HG03442 (cell line): ENCODE measurements at regions not wholly inside any gene's neighbourhood (a gene's known extent, or its start where the extent isn't known, plus 50 kb on each side); places are given as distances from the start of the nearest gene placed in this dataset.

Source experiments
- ATAC-seq: cut with Tn5 transposase; IDR thresholded peaks from one replicate; pipeline ENCODE4 v1.9.1; 2021; ENCODE audit warnings: mild to moderate bottlenecking, moderate library complexity; ENCODE audit not compliant: unreplicated experiment

DNA sequence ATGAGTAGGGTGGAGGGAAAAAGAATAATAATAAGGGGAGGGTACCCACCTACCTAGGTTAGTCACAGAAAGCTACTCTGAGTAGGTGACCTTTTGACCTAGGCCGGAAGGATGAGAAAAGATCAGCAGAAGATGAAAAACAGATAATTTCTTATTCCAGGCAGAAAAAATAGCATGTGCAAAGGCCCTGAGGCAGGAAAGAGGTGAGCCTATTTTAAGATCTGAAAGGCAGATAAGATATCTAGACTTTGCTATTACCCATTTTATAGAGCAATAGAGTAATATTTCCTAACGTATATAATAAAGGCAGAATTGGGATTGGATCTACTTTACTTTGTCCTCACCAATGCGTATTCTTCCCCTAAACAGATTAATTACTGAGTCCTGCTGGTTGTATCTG is 393.9 kb upstream of the MPDZ start:
- no peak for ATAC-seq

DNA sequence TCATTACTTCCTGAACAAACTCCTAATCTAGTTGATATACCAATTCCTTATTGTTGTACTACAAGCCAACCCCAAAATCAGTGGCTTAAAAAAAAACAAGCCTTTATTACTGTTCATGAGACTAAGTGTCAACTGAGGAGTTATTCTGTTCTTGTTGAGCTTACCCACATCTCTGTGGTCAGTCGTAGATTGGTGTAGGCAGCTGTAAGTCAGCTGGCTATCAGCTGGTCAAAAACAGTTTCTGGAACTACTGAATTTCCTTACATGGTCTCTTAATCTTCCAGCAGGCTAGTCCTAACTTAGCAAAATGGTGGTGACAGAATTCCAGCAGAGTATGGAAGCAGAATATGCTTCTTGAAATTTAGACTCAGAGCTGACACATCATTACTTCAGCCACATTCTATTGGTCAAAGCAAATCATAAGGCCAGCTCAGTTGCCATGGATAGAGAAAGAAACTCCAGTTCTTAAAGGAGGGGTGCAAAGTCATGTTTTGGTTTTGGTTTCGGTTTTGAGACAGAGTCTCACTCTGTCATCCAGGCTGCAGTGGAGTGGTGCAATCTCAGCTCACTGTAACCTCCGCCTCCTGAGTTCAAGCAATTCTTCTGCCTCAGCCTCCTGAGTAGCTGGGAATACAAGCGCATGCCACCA is 386.1 kb upstream of the MPDZ start:
- no peak for ATAC-seq

DNA sequence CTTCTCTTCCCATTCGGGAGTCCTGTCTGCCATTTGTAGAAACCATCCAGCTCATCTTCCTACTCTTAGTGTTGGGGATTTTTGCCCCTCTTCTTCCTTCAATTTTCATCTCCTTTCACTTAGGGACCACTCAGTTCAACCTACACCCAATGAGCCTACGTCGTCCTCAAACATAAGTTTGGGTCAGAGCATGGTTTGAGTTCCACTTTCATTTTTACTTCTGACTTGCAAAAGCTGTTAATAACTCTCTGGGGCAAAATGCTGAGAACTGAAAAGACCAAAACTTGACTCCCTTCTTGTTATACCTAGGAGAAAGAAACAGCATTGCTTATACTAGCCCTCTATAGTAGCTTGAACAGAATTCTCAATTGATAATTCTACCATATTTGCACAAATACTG is 381.5 kb upstream of the MPDZ start:
- peak; percentile 50 for ATAC-seq

DNA sequence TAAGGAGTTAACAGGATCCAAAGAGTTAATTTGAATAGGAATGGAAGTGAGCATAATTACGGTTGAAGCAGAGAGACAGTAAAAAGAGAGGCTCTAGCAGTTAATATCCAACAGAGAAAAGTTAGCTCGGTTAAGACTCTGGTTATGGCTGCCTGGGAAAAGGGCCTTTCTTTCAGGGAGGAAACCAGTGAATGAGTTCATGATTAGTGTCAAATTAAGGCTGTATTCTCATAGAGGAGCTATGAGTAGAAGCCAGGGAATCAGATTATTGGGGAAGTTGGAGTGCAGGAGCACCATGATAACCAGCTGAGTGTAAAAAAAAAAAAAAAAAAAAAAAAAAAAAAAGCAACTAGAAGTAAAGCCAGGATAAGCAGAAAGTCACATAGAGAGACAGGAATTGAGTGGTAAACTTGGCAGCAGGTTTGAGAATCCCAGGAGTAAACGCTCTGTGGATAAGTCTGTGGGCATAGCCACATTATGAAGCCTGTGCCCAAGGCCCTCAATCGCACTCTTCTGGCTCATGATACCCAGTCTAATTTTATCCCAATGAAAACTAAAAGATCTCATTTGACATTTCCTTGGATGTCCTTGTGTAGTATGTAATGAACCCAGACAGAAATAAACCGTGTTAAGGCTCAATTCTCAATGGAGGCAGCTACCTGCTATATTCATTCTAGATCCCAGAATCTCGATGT is 372.6 kb upstream of the MPDZ start:
- ATAC-seq = no peak

DNA sequence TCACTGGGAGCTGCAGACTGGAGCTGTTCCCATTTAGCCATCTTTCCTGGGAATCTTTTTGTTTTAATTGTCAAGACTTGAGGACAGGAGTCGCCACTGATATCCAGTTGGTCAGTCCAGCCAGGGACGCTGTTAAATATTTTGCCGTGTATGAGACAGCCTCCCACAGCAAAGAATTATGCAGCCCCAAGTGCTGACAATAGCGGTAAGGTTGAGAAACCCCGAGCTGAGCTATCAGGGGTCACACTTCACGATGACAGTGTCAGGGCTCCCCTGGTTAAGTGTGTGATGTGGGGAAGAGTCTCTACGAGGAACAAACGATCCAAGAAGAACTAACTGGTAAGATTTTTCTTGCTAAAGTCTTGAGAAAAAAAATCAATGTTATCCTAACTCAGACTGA is 372.0 kb upstream of the MPDZ start:
- ATAC-seq = no peak

DNA sequence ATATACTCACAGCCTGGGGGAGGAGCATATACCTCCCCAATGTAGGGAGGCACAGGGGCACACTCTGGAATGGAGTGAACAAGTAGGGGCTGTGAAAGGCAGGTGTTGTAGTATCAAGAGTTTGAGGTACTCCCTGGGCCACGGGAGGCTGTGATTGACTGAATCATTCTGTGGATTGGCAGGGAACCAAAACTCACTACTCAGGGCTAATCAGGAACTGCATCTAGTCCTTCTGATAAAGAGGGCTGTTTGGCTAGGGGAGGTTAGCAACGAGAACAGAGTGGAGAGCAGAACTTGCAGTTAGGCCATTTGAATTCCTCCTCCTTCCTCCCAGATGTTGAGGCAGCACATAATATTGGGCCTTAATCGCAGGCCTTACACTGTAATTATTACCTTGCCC is 369.2 kb upstream of the MPDZ start:
- no peak for ATAC-seq

DNA sequence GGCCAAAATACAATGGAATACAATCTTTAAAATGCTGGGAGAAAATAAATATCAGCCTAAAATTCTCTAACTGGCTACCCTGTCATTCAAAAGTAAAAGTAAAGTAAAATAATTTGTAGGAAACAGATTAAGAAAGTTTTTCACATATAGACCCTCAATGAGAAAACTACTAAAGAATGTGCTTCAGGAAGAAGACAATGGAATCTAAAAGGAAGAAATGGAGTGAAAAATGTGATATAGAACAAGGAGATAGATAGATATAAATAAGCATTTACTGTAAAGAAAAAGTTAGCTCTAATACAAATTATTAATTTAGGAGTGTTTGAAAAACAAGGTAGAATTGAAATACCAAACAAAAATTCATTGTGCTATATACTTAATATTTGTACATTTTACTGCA is 368.6 kb upstream of the MPDZ start:
- ATAC-seq = no peak

DNA sequence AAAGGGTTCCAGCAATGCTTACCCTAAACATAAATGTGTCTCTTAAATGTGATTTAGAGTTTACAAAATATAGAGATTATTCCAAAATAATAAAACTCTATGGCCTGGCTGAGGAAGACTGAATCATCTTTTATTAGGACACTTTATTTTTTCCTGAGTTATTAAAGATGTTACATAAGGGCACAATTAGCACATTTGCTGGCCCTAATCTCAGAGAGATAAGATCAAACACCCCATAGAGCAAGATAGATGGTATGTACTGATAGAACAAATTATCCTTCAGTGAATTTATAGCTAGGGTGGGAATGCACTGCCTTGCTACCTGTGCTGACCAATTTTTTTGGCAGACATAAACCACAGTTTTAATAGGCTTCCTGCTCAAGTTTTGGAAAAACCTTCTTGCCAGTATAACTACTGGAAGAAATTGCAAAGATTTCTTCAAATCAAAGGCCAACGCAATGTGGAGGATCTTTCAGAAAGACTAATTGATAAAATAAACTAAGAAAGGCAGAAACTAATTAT is 367.1 kb upstream of the MPDZ start:
- ATAC-seq = no peak

DNA sequence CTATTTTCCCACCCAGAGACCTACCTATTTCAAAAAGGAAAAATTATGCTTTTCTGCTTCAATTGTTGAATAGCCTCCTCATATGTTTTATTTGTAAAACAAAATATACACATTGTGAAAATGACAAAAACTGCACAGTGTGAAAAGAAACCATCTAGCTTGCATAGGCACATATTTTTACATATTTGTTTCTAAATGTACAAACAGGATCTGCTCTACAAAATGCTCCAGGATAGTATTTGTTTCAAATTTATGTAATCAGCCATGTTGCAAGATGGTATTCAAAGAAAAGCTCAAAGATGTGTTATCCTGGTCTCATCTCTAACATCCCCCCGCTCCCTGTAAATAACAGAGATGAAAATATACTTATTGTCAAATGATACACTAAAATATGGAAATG is 366.1 kb upstream of the MPDZ start:
- no peak for ATAC-seq

DNA sequence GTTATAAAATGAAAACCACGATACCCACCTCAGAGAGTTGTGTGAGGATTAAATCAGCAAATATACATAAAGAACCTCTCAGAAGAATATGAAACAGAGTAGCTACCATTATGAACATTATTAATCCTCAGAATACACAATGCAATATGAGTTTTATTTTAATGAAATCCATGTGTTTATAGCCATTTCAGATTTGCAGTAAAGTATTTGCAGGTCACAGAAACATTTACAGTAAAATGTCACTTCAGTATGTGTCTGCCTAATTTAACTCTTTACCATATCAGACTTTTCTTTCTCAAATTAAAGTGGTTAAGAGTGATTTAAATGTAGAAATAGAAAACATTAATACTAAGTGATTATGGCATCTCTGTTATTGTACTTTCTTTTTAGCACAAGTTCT is 365.2 kb upstream of the MPDZ start:
- ATAC-seq = no peak

DNA sequence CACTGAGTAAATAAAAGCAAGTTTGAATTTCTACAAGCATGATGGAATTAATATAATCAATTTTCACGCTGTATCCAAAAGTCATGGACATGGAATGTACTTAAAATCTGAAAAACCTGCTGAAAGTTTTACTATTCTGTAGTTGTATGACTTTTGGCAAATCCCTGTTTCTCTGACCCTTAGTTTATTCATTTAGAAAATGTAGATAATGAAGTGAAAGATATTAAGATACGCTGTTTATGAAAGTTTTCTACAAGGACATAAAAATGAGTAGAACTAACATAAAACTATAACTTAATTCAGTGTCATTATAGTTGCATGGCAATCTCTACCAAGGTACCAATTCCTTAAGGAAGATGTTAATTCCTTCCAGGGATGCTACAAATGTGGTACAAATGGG is 363.2 kb upstream of the MPDZ start:
- ATAC-seq = no peak

DNA sequence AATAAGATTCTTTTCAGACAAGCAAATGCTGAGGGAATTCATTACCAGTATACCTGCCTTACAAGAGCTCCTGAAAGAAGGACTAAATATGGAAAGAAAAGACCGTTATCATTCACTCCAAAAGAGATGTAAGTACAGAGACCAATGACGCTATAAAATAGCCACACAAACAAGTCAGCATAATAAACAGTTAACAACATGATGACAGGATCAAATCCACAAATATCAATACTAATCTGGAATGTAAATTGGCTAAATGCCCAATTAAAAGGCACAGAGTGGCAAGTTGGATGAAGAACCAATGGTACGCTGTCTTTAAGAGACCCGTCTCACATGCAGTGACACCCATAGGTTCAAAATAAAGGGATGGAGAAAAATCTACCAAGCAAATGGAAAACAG is 349.6 kb upstream of the MPDZ start:
- ATAC-seq = no peak

DNA sequence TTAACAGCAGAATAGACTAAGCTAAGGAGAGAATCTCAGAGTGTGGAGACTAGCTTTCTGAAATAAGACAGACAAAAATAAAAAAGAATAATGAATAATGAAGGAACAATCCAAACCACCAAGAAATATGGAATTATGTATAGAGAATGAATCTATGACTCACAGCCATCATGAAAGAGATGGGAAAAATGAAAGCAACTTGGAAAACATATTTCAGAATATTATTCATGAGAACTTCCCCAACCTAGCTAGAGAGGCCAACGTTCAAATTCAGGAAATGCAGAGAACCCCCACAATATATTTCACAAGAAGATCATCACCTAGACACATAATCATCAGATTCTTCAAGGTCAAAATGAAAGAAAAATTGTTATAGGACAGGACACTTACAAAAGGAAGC is 349.0 kb upstream of the MPDZ start:
- ATAC-seq = no peak

DNA sequence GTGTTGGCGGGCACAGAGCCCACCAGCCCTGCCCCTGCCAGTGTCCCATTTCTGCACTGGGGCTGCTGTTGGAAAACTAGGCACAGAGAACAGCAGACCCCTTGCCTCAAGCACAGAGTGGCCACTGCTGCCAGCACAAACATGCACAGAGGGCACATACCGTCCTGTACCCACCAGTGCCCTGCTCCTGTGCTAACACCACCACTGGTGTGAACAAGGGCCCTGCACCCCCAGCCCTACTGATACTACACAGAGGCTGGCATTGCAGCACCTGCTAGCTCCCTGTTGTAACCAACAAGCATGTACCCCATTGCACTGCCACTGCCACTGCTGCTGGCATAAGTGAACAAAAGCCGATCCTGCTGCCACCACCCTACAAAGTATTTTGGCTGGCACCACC is 348.0 kb upstream of the MPDZ start:
- no peak for ATAC-seq

DNA sequence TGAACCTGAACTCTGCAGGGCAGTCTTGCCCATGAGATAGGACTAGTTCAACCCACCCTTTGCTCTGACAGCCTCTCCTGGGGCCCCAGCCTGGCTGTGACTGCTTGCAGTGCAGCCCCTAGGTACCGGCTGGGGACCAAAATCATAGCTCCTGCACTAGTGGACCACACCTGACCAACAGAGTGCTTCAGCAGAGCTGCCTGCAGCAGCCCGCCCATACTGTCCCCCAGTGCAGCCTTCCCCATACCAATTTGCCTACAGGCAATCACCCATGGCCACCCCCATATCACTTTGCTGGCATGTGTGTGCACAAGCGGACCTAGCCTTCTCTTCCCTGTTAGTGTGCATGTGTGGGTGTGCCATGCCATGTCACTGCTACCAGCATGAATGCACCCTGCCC is 347.6 kb upstream of the MPDZ start:
- no peak for ATAC-seq

DNA sequence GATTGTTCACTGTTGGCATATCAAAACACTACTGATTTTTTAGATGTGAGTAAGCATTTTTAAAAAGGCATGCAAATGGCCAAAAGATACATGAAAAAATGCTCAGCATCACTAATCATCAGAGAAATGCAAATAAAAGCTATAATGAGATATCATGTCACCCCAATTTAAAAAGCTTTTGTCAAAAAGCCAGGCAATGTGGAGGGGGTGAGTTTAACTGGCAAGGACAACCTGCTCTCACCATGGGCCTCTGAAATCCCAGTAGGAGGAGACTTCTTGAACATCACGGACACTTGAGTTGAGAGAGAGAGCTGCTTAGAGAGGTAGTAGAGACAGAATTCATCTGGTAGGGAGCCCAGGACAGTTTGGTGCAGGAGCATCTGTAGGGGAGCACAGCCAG is 347.1 kb upstream of the MPDZ start:
- ATAC-seq = no peak

DNA sequence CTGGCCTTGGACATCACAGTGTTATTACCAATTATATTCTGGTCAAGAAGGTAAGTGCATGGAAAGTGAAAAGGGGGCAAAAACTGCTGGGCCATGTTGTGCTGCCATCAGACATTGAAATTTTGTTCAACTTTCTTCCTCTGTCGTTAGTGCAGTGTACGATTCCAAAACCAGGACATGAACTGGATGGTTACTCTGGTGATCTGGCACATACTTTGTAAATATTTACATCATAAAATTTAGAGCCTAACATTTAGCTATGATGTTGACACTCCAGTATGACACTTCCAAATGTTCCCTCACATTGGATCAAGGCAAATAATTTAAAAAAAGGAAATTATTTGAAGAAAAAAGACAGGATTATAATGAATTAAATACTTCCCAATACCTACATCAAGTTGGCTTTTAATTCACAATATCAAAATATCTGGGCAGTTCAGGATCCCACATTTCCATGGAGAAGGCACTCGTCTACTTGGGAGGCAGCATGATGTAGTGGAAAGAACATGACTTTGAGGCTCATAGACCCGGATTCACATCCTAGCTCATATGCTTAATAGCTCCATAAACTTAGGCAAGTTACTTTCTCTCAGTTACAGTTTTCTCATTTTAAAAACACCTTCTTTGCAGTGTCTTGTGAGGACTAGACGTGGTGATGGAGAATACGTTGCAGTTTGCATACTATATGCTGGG is 342.5 kb upstream of the MPDZ start:
- ATAC-seq = no peak

DNA sequence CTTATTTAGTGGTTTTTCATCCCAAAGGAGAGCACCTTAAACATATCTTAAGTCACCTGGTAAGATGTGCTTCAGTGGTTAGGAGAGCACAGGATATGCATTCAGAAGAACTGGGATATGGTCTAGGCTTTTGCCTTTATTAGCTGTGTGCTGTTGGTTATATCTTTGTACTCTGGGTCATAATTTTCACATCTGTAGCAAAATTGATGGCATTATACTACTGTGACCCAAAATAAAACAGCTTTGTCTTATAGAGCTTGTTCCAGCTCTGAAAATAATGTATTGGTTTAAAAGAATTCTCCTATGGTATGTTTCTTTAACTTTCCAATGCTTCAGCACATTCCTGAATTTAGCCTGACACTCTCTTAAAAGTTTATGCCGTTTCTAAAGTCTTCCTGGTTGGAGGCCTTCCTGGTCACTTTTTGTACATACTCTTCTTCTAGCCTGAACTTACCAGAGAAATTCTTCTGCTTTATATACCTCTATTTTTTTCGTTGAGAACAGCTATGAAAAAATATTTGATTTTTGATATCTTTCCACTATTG is 337.1 kb upstream of the MPDZ start:
- no peak for ATAC-seq

DNA sequence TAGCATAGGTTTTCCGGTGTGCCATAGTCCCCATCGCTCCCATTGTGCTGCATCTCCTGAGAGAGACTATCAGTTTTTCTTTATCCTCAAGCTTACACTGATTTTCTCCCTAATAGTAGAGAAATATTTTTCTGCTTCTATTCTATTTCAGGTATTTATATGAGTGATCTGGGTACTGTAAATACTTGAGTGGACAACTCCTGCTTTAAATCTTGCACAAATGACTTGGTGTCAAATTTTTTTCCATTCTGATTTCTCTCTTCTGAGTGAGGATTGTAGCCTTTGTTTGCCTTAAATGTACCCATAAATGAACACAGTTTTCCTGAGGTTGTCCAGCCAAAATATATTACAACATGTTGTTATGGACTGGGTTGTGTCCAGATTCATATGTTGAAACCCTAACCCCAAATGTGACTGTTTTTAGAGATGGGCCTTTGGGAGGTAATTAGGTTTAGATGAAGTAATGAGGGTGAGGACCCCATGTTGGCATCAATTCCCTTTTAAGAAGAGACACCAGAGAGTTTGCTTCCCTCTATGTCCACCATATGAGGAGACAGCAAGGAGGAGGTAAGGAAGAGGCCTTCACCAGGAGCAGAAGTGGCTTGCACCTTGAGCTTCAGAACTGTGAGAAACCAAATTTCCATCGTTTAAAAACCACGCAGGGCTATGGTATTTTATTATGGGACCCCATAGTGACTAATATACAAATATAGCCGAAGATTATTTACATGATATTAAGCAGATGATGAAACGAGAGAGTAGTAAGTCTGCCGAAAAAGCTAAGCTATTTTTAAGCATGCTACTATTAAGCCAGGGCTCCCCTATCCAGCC is 336.4 kb upstream of the MPDZ start:
- no peak for ATAC-seq

DNA sequence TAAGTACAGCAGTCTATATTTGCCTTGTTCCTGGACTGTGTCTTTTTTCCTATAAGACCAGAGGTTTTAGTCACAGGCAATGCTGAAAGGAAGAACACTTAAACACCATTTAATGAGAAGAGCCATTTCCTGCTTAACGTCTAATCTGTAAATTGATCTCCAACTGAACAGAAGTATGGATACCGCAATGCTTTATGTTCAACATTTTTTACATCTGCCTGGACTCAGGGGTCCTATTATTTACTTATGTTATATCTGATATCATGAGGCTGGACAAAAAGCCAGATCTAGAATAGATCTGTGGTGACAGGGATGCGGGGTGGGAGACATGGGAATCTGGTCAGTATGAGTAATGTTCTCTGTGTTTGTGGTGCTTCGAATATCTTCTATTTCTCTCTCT is 334.6 kb upstream of the MPDZ start:
- ATAC-seq = no peak

DNA sequence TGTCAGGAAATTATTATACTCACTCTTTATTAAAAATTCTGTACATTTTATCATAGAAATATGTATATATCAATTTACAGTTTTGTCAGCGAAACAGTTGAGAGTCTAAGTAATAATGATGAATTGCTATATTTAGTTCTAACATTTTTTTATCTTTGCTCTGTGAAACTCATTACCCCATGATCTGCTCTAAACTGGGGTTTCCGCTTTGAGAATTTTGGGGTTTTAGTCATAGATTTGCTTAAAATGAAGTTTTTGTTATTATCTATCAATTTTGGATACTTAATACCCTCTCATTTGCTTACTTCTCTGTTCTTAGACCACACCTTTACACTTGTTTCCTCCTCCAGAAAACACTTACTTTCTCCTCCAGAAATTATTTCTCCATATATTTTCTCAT is 333.8 kb upstream of the MPDZ start:
- no peak for ATAC-seq
